Suppressor macrophage treated with lipopolysaccharide for 1 hour (primary cell): ENCODE measurements at regions not wholly inside any gene's neighbourhood (a gene's known extent, or its start where the extent isn't known, plus 50 kb on each side); places are given as distances from the start of the nearest gene placed in this dataset.

Experiments used
- DNase-seq, 3 donors: peaks; one replicate each; pipeline ENCODE4 v3.0.0-alpha.2; 2020 to 2022

- DNase-seq = no peak
Measured at GRCh38 chr21:35099310-35099709, 50.2 kb upstream of the RUNX1 start.
